NOMO-1 treated with DMSO at 0.1 percent for 48 hours (cell line): ENCODE measurements at regions not wholly inside any gene's neighbourhood (a gene's known extent, or its start where the extent isn't known, plus 50 kb on each side); places are given as distances from the start of the nearest gene placed in this dataset.
A peak's percentile ranks its signal among the peaks of the same experiment; 100 is the strongest.

Source experiments
- DNase-seq: peaks from one replicate; lab custom pipeline; 2025; ENCODE audit not compliant: unreplicated experiment; lab: John Stamatoyannopoulos, UW

DNA sequence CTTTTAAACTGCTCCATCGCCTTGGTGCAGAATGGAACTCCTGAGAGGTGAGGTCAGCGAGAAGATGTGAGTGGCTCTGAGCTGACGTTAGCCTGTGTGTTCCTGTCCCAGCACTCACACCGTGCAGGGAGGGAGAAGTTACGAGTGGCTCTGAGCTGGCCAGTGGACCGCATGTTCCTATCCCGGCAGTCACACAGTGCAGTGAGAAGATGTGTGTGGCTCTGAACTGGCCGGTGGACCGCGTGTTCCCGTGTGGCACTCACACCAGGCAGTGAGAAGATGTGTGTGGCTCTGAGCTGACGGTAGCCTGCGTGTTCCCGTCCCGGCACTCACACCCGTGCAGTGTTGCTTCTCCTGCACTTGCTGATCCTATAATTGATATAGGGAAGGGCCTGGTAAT lies 59.9 kb downstream of the VCPKMT start:
- DNase-seq = peak; percentile 8

DNA sequence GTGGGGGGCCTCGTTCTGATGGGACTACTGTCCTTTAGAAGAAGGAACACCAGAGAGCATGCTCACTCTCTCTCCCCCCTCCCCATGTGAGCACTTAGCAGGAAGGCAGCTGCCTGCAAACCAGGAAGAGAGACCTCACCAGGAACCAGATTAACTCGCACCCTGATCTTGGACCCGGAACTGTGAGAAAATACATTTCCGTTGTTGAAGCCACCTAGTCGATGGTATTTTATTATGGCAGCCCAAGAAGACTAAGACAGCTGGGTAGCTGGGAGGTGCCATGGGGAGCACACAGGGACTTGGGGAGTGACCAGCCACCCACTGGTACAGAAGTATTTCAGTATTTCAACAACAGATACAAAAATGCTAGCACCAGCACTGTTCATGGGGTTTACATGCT lies 59.0 kb downstream of the VCPKMT start:
- DNase-seq = no peak

DNA sequence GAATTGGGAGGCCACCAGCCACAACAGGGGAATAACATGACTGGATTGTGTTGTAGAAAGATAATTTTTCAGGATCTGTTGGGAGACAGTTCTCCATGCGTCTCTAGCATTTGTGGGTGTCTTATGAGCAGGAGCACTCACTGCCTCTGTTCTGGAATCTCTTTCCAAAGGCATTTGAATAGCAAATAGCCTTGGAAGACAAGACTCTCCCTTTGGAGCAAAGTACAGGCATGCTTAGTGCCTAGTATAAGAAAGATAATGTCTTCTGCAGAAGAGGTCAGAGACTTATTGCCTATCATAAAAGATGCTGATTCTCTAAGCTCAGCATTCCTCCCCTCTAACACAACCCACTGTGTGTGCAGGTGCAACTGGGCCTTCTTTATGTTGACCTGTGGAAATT lies 58.3 kb downstream of the VCPKMT start:
- no peak for DNase-seq
